ENCODE measurements at regions not wholly inside any gene's neighbourhood (a gene's known extent, or its start where the extent isn't known, plus 50 kb on each side); places are given as distances from the start of the nearest gene placed in this dataset.
A peak's percentile ranks its signal among the peaks of the same experiment; 100 is the strongest.
"Not testable (repeated sequence)": the region's sequence is repeated elsewhere in the genome, so short reads cannot be mapped to it uniquely, and the experiment has no call there.

GRCh38 chr12:124214574-124214973 is 80.3 kb upstream of the RFLNA start:
- TF ChIP-seq, protein P1, sequence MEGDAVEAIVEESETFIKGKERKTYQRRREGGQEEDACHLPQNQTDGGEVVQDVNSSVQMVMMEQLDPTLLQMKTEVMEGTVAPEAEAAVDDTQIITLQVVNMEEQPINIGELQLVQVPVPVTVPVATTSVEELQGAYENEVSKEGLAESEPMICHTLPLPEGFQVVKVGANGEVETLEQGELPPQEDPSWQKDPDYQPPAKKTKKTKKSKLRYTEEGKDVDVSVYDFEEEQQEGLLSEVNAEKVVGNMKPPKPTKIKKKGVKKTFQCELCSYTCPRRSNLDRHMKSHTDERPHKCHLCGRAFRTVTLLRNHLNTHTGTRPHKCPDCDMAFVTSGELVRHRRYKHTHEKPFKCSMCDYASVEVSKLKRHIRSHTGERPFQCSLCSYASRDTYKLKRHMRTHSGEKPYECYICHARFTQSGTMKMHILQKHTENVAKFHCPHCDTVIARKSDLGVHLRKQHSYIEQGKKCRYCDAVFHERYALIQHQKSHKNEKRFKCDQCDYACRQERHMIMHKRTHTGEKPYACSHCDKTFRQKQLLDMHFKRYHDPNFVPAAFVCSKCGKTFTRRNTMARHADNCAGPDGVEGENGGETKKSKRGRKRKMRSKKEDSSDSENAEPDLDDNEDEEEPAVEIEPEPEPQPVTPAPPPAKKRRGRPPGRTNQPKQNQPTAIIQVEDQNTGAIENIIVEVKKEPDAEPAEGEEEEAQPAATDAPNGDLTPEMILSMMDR (IDR thresholded peaks at IDR 0.05; ENCODE audit: extremely low read depth, low read depth, low read length): no peak
- Histone ChIP-seq H3K36me3 (ENCODE audit: insufficient read depth, low read length) (no peaks in the 10 kb centered on the region), H3K4me2 (ENCODE audit: insufficient read depth, low read length) (no peak overlapping the region), H3K79me2 (ENCODE audit: insufficient read depth, low read length) (no peaks in the 10 kb centered on the region), H3K4me3 (ENCODE audit: insufficient read depth, low read length) (no peak overlapping the region), H3K27me3 (ENCODE audit: insufficient read depth, low read length) (no peaks in the 10 kb centered on the region), H3K4me1 (ENCODE audit: insufficient read depth, low read length) (peaks cover 8% of the 10 kb centered on the region), H3K9me3 (ENCODE audit: low read depth, low read length) (peaks cover 3% of the 10 kb centered on the region), H3K27ac (ENCODE audit: low read depth, low read length) (no peak overlapping the region), H4K20me1 (ENCODE audit: insufficient read depth, low read length) (no peaks in the 10 kb centered on the region), H2AFZ (ENCODE audit: low read length) (no peak overlapping the region)
- DNase-seq (ENCODE audit: insufficient read length, low spot score, missing footprints): no peak

DNA sequence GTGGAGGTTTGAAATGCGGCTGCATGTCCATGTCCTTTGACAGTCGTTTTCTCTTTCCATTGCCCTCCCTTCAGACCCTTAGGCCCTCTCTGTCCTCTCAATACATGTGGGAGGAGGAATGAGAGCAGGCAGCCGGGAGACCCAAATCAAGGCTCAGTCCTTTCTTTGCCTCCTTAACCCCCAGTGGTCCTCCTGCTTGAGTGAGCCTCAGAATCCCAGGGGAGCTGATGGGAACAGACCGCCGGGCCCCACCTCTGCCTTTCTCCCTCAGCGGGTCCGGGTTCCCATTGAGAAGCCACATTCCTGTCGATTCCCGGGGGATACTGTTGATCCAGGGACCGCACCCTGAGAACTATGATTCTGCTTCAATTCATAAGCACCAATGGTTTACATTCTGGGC is 77.9 kb upstream of the RFLNA start:
- H3K79me2 ChIP-seq (ENCODE audit: insufficient read depth, low read length): no peaks in the 10 kb centered on the region
- H3K27me3 ChIP-seq (ENCODE audit: insufficient read depth, low read length): no peaks in the 10 kb centered on the region
- H2AFZ ChIP-seq (ENCODE audit: low read length): no peak overlapping the region
- H4K20me1 ChIP-seq (ENCODE audit: insufficient read depth, low read length): no peaks in the 10 kb centered on the region
- peaks cover 8% of the 10 kb centered on the region for H3K4me1 ChIP-seq (ENCODE audit: insufficient read depth, low read length)
- DNase-seq (ENCODE audit: insufficient read length, low spot score, missing footprints): no peak
- H3K4me2 ChIP-seq (ENCODE audit: insufficient read depth, low read length): peak overlapping the region; percentile 82
- H3K36me3 ChIP-seq (ENCODE audit: insufficient read depth, low read length): no peaks in the 10 kb centered on the region
- H3K9me3 ChIP-seq (ENCODE audit: low read depth, low read length): peaks cover 3% of the 10 kb centered on the region
- TF ChIP-seq, protein P1 (IDR thresholded peaks at IDR 0.05; ENCODE audit: extremely low read depth, low read depth, low read length): no peak
- no peak overlapping the region for H3K27ac ChIP-seq (ENCODE audit: low read depth, low read length)
- H3K4me3 ChIP-seq (ENCODE audit: insufficient read depth, low read length): no peak overlapping the region

GRCh38 chr12:124217508-124218242 is 77.2 kb upstream of the RFLNA start:
- H3K27me3 ChIP-seq (ENCODE audit: insufficient read depth, low read length): no peaks in the 10 kb centered on the region
- peaks cover 3% of the 10 kb centered on the region for H3K9me3 ChIP-seq (ENCODE audit: low read depth, low read length)
- H3K4me2 ChIP-seq (ENCODE audit: insufficient read depth, low read length): peak overlapping the region; percentile 82
- no peak overlapping the region for H3K27ac ChIP-seq (ENCODE audit: low read depth, low read length)
- no peaks in the 10 kb centered on the region for H4K20me1 ChIP-seq (ENCODE audit: insufficient read depth, low read length)
- peak overlapping the region; percentile 65 for H3K4me3 ChIP-seq (ENCODE audit: insufficient read depth, low read length)
- peaks cover 8% of the 10 kb centered on the region for H3K4me1 ChIP-seq (ENCODE audit: insufficient read depth, low read length)
- TF ChIP-seq, protein P1 (IDR thresholded peaks at IDR 0.05; ENCODE audit: extremely low read depth, low read depth, low read length): no peak
- no peaks in the 10 kb centered on the region for H3K36me3 ChIP-seq (ENCODE audit: insufficient read depth, low read length)
- H3K79me2 ChIP-seq (ENCODE audit: insufficient read depth, low read length): no peaks in the 10 kb centered on the region
- H2AFZ ChIP-seq (ENCODE audit: low read length): peak overlapping the region; percentile 84
- no peak for DNase-seq (ENCODE audit: insufficient read length, low spot score, missing footprints)

GRCh38 chr12:124218243-124218560 is 76.7 kb upstream of the RFLNA start:
- TF ChIP-seq, protein P1 (IDR thresholded peaks at IDR 0.05; ENCODE audit: extremely low read depth, low read depth, low read length): no peak
- Histone ChIP-seq H3K79me2 (ENCODE audit: insufficient read depth, low read length) (no peaks in the 10 kb centered on the region), H3K4me1 (ENCODE audit: insufficient read depth, low read length) (peaks cover 8% of the 10 kb centered on the region), H4K20me1 (ENCODE audit: insufficient read depth, low read length) (no peaks in the 10 kb centered on the region), H3K9me3 (ENCODE audit: low read depth, low read length) (peaks cover 3% of the 10 kb centered on the region), H3K4me3 (ENCODE audit: insufficient read depth, low read length) (peak overlapping the region; percentile 65), H2AFZ (ENCODE audit: low read length) (peak overlapping the region; percentile 84), H3K36me3 (ENCODE audit: insufficient read depth, low read length) (no peaks in the 10 kb centered on the region), H3K27ac (ENCODE audit: low read depth, low read length) (no peak overlapping the region), H3K4me2 (ENCODE audit: insufficient read depth, low read length) (peak overlapping the region; percentile 82), H3K27me3 (ENCODE audit: insufficient read depth, low read length) (peaks cover under 1% of the 10 kb centered on the region)
- DNase-seq (ENCODE audit: insufficient read length, low spot score, missing footprints): no peak

- not testable (repeated sequence) for H3K9me3 ChIP-seq (ENCODE audit: low read depth, low read length); H4K20me1 ChIP-seq (ENCODE audit: insufficient read depth, low read length); H3K4me2 ChIP-seq (ENCODE audit: insufficient read depth, low read length); H3K4me1 ChIP-seq (ENCODE audit: insufficient read depth, low read length); H3K79me2 ChIP-seq (ENCODE audit: insufficient read depth, low read length); DNase-seq (ENCODE audit: insufficient read length, low spot score, missing footprints); H3K27ac ChIP-seq (ENCODE audit: low read depth, low read length); H3K4me3 ChIP-seq (ENCODE audit: insufficient read depth, low read length); H2AFZ ChIP-seq (ENCODE audit: low read length); H3K36me3 ChIP-seq (ENCODE audit: insufficient read depth, low read length); H3K27me3 ChIP-seq (ENCODE audit: insufficient read depth, low read length)
Measured at GRCh38 chr12:124218650-124219049, 76.2 kb upstream of the RFLNA start.
